NCI-H2196 treated with DMSO at 0.1 percent for 48 hours (cell line): ENCODE measurements at regions not wholly inside any gene's neighbourhood (a gene's known extent, or its start where the extent isn't known, plus 50 kb on each side); places are given as distances from the start of the nearest gene placed in this dataset.
A peak's percentile ranks its signal among the peaks of the same experiment; 100 is the strongest.

Experiments used
- DNase-seq: peaks from one replicate; lab custom pipeline; 2025; ENCODE audit not compliant: unreplicated experiment; lab: John Stamatoyannopoulos, UW

DNA sequence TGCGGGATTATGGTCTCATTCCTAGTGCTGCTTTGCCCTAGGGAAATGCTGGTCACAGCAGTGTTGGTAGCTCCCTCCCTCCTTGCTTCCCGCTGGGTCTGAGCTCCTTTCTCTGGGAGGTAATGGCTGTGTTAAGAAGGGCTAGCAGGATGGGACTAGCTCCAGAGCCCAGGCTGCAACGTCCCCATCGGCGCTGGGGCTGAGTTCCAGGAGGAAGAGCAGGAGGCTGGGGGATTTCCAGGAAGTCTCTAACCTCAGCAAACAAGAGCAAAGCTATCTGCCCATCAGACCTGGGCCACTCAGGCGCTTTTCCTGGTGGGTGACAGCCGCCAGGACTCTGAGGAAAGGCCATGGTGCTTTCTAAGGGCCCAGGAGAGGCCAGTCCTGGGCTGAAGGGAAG lies 174.2 kb downstream of the DLL1 start:
- no peak for DNase-seq

- peak; percentile 39 for DNase-seq
Observed at GRCh38 chr6:170114956-170115855, 175.7 kb downstream of the DLL1 start.

DNA sequence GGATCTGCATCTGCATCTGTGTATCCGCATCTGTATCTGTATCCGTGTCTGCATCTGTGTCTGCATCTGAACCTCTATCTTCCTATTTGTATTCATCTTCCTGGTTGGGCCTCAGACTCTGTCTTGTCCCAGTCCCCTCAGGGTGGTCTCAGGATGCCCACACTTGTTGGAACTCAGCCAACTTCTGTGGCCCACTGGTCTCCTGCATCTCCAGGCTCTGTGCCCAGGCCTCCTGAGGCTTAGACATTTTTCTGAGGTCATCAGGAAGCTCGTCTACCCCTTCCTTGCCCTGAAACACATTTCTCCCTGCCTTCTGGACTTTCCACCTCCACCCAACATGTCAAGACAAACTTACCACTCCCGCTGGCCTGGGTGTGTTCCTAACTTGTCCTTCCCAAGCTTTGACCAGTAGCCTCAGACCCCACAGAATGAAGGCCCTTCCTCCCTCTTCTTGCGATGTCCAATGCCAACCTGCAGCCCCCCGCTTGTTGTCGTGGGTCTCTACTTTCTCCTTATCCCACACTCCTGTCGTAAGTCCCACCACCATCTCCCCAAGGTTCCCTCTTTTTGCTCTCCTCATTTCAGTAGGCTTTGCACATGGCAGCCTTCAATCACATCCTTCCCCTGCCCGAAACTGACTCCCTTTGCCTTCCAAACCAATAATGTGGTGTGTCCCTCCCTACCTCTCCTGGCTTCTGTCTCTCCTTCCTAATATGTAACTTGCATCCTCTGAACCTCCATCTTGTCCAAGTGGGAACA lies 176.5 kb downstream of the DLL1 start:
- DNase-seq = no peak

DNA sequence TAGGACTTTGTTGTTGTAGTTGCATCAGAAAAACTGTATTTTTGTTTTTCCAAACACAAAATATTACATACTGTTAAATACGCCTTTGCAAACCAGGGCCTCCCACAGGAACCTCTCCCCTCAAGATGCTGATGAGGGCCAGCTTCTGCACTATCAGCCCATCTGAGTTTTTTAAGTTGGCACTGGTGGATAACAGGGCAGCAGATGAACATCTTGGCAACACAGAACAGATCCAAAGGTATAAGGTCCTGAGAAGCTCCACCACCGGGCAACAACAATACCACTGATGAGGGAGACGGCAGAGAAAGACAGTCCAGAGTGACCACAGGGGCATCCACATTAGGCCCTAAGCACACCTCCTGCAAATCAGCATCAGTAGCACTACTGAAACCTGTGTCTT lies 177.7 kb downstream of the DLL1 start:
- DNase-seq = no peak

GRCh38 chr6:170112583-170112860 lies 178.4 kb downstream of the DLL1 start:
- DNase-seq = no peak

DNA sequence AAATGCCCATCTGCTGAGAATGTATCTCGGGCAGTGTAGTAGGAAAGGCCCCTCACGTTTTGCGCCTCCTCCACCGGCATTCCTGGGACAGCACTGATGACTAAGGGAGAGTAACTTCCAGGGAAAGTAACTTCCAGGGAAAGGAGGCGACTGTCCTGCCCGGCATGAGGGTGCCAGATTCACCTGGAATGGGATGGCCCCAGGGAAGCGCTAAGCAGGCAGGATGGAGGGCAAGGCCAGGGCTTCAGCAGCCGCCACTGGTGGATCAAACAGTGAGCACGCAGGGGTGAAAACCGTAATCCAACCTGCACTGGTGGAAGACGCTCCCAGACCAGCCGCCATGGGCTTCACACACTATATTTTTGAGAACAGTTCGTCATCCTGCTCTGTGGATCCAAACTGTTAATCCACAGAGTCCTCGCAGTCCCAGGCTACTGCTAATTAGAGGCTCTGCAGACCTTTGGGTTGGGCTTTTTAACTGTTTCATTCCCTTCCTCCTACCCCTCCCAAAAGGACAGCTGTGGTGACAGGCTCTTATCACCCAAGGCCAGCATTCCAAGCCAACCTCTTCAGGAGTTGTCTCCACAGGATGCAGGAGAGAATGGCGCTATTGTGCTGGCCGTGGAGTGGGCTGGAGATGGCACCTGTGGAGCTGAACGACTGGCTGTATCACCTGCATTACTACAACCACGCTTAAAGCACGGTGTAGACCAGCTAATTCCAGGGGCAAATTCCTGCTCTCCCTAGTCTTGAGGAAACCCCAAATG lies 178.9 kb downstream of the DLL1 start:
- no peak for DNase-seq

- DNase-seq = no peak
Observed at GRCh38 chr6:170111141-170111664, 179.7 kb downstream of the DLL1 start.

DNA sequence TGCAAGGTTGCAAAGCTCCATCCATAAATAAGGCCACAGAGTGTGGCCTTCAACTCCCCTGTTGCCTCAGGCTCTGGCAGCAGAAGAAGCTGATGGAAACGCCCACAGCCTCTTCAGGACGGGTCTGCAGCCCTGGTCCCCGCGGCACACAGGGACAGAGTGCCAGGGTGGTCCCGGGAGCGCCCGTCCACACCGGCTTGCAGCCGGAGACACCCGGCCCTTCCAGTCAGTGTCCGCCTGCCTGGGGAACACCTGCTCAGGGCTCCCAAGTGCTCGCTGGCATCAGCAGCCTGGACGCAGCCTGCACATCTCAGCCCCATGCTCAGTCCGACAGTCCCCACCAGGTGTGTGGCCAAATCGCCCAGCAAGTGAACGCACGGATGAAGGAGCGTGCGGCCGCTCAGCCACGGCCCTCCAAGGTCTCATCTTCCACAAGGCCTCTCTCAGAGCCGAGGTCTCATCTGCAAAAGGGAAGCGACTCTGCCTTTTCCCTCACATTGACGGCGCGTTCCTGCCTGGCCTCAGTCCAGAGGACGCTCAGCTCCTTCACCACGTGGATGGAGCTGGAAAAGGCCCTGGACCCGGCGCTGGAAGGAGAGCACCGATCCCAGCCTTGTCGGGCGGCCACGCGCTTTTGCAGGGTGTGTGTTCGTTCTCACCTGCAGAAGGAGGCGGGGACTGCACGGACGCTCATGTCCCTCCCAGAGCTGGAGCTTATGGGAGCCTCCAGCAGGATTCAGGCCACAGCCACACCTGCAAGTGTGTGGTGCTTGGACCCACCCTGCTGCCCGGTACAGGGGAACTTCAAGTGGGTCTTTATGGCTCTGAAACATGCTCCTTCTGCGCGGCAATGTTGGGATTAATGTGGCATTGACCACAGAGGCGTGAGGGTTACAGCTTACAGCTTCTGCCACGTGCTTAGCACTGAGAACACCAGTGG lies 180.4 kb downstream of the DLL1 start:
- DNase-seq = no peak

- DNase-seq = no peak
Observed at GRCh38 chr6:170108890-170109587, 181.8 kb downstream of the DLL1 start.

DNA sequence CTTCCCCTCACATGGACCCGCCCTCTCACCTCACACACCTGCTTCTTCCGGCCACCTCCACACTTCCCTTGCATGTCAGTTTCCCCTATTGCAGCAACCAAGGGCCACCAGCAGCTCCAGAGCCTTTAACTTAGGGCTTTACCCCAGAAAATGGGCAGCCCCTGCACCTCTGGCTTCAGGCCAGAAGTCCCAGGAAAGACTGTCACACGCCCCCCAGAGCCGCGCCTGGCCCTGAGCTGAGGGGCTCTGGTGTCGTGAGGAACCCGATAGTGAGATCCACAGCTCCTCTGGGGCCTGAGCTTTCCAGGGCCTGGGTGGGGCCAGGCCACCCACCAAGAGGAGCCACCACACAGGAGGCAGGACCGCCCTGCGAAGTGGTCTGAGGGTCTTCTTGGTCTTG lies 182.4 kb downstream of the DLL1 start:
- DNase-seq = no peak

DNA sequence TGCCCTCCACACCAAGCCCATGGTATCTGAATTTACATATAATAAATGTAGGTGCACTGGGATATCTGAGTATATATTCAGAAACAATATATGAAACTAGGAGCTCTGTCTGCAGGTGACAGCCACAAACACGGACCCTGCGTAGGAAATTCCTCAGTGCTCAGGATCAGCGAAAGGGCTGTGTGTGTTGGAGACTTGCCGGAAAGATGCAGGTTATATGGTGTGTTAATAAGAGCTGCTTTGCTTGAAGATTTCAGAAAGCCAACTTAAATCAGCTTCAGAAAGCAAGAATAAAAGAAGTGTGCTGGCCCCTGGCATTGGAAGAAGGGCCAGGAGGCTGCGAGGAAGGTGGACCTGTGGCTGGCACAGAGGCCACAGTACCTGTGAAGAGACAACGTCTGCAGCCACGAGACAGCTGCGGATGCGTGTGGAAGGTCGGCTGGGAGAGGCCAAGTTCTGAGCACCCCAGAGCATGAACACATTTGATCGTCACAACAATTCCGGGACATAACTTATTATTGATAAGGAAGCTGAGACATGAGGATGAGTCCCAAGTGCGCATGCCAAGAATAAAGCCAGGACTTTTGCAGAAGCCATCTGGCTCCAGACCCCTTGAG lies 183.2 kb downstream of the DLL1 start:
- DNase-seq = no peak

- DNase-seq = no peak
Observed at GRCh38 chr6:170106906-170107525, 183.9 kb downstream of the DLL1 start.

GRCh38 chr6:170102582-170103481 lies 188.0 kb downstream of the DLL1 start:
- no peak for DNase-seq

- DNase-seq = no peak
Observed at GRCh38 chr6:170102038-170102437, 188.8 kb downstream of the DLL1 start.

GRCh38 chr6:170101281-170102035 lies 189.4 kb downstream of the DLL1 start:
- DNase-seq = no peak

GRCh38 chr6:170100046-170100445 lies 190.8 kb downstream of the DLL1 start:
- DNase-seq = no peak

GRCh38 chr6:170099387-170099786 lies 191.5 kb downstream of the DLL1 start:
- no peak for DNase-seq
